GM12873 (cell line): ENCODE measurements at regions not wholly inside any gene's neighbourhood (a gene's known extent, or its start where the extent isn't known, plus 50 kb on each side); places are given as distances from the start of the nearest gene placed in this dataset.

Experiments used
- TF ChIP-seq, protein P1 (sequence below): IDR thresholded peaks from 2 replicates; pipeline ENCODE4 v1.5.1; 2012; ENCODE audit warnings: low read depth, mild to moderate bottlenecking, moderate library complexity, low read length, control low read depth; ENCODE audit not compliant: insufficient read depth; ENCODE audit errors: missing control alignments

DNA sequence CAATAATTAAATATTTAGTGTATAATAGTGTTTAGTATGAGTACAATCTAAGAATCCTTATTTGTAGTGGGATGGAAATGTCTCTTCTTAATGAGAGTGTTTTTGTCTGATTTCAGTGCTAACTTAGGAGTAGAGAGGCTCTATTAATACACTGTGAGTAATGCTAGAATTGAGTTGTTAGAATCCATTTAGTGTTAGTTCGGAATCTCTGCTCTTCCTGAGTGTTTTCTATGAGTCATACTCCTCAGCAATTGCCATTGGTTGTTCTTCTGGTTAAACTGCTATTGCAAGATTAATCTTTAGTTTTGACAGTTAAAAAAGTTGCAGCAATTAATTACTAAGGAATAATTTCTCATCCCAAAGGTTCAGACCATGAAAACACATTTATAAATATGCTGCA lies 828.6 kb upstream of the POU3F3 start:
- TF ChIP-seq, protein P1, sequence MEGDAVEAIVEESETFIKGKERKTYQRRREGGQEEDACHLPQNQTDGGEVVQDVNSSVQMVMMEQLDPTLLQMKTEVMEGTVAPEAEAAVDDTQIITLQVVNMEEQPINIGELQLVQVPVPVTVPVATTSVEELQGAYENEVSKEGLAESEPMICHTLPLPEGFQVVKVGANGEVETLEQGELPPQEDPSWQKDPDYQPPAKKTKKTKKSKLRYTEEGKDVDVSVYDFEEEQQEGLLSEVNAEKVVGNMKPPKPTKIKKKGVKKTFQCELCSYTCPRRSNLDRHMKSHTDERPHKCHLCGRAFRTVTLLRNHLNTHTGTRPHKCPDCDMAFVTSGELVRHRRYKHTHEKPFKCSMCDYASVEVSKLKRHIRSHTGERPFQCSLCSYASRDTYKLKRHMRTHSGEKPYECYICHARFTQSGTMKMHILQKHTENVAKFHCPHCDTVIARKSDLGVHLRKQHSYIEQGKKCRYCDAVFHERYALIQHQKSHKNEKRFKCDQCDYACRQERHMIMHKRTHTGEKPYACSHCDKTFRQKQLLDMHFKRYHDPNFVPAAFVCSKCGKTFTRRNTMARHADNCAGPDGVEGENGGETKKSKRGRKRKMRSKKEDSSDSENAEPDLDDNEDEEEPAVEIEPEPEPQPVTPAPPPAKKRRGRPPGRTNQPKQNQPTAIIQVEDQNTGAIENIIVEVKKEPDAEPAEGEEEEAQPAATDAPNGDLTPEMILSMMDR, result no peak

- TF ChIP-seq, protein P1, result no peak
These were observed 827.2 kb upstream of the POU3F3 start for GRCh38 chr2:104026725-104027124.

- TF ChIP-seq, protein P1, result no peak
These were observed 826.6 kb upstream of the POU3F3 start for GRCh38 chr2:104027321-104027720.

DNA sequence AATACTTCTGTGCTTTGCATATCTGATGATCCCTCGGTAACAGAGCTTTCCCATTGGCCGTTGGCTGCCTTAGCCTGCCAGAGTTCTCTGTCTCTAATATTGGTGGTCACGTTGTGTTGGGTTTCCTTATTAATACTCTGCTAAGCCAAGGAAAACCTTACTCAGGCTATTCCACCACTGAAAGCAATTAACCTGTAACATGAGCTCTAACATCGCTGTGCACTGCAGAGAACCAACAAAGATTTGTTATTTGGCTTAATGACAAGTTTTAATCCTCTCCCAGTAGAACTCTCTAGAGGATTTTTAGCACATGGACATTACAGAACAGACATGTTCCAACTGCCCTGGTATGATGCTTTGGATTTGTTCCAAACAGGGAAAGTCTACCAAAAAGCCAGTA lies 825.9 kb upstream of the POU3F3 start:
- TF ChIP-seq, protein P1, result no peak

DNA sequence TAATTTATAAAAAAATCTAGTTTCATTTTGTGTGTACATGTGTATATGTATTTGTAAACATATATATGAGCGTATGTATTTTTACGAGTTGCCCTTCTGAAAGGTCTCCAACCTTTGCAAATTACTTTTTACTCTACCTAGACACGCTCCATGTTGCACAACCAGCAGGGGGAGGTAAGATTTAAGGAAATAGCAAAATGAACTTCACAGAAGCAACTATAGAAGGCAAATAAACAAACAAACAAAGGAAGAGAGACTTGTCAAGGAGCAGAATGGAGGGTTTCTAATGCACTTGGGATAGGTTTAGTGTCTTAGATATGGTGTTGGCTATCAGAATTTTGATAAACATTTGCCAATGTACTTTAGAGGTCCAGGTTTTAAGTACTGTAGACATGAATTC lies 820.5 kb upstream of the POU3F3 start:
- TF ChIP-seq, protein P1, result peak; percentile 35

GRCh38 chr2:104040771-104041170 lies 813.1 kb upstream of the POU3F3 start:
- TF ChIP-seq, protein P1, result no peak

DNA sequence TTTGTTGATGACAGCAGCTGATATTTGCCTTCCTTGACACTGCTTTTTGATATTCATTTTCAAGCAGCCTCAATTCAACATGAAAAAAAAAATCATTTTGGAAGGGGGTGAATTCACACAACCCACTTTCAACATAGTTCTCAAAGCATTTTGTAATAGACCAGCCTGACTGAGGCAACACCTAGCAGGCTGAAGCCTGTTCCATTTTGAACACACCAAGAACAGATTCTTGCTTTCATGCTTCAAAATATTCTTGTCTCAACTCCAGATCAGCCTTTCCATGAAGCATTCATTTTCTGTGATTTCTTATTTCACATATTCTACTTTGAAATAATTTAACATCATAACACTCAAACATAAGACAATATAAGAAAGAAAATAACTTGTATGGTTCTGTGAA lies 812.6 kb upstream of the POU3F3 start:
- TF ChIP-seq, protein P1, result no peak
